ENCODE measurements at regions not wholly inside any gene's neighbourhood (a gene's known extent, or its start where the extent isn't known, plus 50 kb on each side); places are given as distances from the start of the nearest gene placed in this dataset.

GRCh38 chr18:60067426-60068210 lies 167.8 kb downstream of the PMAIP1 start:
- no peak for TF ChIP-seq CTCF (IDR thresholded peaks at IDR 0.05; ENCODE audit: low read depth, low read length)
- no peak for TF ChIP-seq EZH2phosphoT487 (IDR thresholded peaks at IDR 0.05; ENCODE audit: low read depth)

Data from OCI-LY3 (cell line).